Trophoblast cell (in vitro differentiated cells and primary cell): ENCODE measurements at regions not wholly inside any gene's neighbourhood (a gene's known extent, or its start where the extent isn't known, plus 50 kb on each side); places are given as distances from the start of the nearest gene placed in this dataset.

Experiments used
- DNase-seq, 2 donors: peaks; one replicate each; pipeline ENCODE4 v3.0.0-alpha.2; 2016
- H2AFZ ChIP-seq: 2 replicates; pipeline ENCODE4 v1.6.1; 2013; ENCODE audit warnings: low read length, moderate library complexity, mild to moderate bottlenecking; ENCODE audit not compliant: insufficient read depth, poor library complexity
- H2AK5ac ChIP-seq: 2 replicates; pipeline ENCODE4 v1.6.1; 2013; ENCODE audit warnings: mild to moderate bottlenecking, low read length
- H2BK120ac ChIP-seq: 2 replicates; pipeline ENCODE4 v1.6.1; 2013; ENCODE audit warnings: low read length, mild to moderate bottlenecking, moderate library complexity; ENCODE audit not compliant: insufficient read depth, poor library complexity
- H2BK12ac ChIP-seq: 2 replicates; pipeline ENCODE4 v1.6.1; 2013; ENCODE audit warnings: mild to moderate bottlenecking, low read length, moderate library complexity
- H2BK5ac ChIP-seq: 2 replicates; pipeline ENCODE4 v1.6.1; 2013; ENCODE audit warnings: low read length, low read depth, moderate library complexity, mild to moderate bottlenecking; ENCODE audit not compliant: poor library complexity
- H3K14ac ChIP-seq: 2 replicates; pipeline ENCODE4 v1.6.1; 2013; ENCODE audit warnings: mild to moderate bottlenecking, low read length
- H3K18ac ChIP-seq: 2 replicates; pipeline ENCODE4 v1.6.1; 2013; ENCODE audit warnings: mild to moderate bottlenecking, low read length
- H3K23ac ChIP-seq: 2 replicates; pipeline ENCODE4 v1.6.1; 2013; ENCODE audit warnings: low read length
- H3K27ac ChIP-seq: 2 replicates; pipeline ENCODE4 v1.5.1; 2013; ENCODE audit warnings: low read depth, mild to moderate bottlenecking, inconsistent platforms, low read length, moderate library complexity
- H3K27me3 ChIP-seq: 2 replicates; pipeline ENCODE4 v1.6.1; 2013; ENCODE audit warnings: inconsistent platforms, mild to moderate bottlenecking, low read length, moderate library complexity; ENCODE audit not compliant: insufficient read depth
- H3K36me3 ChIP-seq, 2 experiments: 1 replicate in 1 of 2; 2 replicates in 1 of 2; pipeline ENCODE4 v1.6.1; 2013; ENCODE audit warnings: low read length in 2 of 2, mild to moderate bottlenecking in 2 of 2, moderate library complexity in 1 of 2; ENCODE audit not compliant: insufficient read depth in 2 of 2, control insufficient read depth in 1 of 2
- H3K4ac ChIP-seq: 2 replicates; pipeline ENCODE4 v1.6.1; 2013; ENCODE audit warnings: low read depth, mild to moderate bottlenecking, low read length, moderate library complexity
- H3K4me1 ChIP-seq, 2 experiments: 1 replicate in 1 of 2; 2 replicates in 1 of 2; pipeline ENCODE4 v1.6.1; 2013; ENCODE audit warnings: low read length in 2 of 2, mild to moderate bottlenecking in 2 of 2, moderate library complexity in 1 of 2; ENCODE audit not compliant: insufficient read depth in 2 of 2, control insufficient read depth in 1 of 2
- H3K4me2 ChIP-seq: 2 replicates; pipeline ENCODE4 v1.6.1; 2013; ENCODE audit warnings: inconsistent platforms, mild to moderate bottlenecking, low read length, moderate library complexity
- H3K4me3 ChIP-seq: 2 replicates; pipeline ENCODE4 v1.5.1; 2013; ENCODE audit warnings: mild to moderate bottlenecking, low read depth, low read length, inconsistent platforms
- H3K79me1 ChIP-seq: one replicate; pipeline ENCODE4 v1.6.1; 2013; ENCODE audit warnings: low read length
- H3K79me2 ChIP-seq: 2 replicates; pipeline ENCODE4 v1.6.1; 2013; ENCODE audit warnings: low read length, mild to moderate bottlenecking; ENCODE audit not compliant: control insufficient read depth, insufficient read depth, poor library complexity
- H3K9ac ChIP-seq: 2 replicates; pipeline ENCODE4 v1.6.1; 2013; ENCODE audit warnings: mild to moderate bottlenecking, low read length
- H3K9me3 ChIP-seq: 2 replicates; pipeline ENCODE4 v1.6.1; 2013; ENCODE audit warnings: low read depth, mild to moderate bottlenecking, control low read depth, inconsistent platforms, low read length; ENCODE audit not compliant: insufficient read depth
- H4K12ac ChIP-seq: 2 replicates; pipeline ENCODE4 v1.6.1; 2013; ENCODE audit warnings: low read depth, mild to moderate bottlenecking, low read length, moderate library complexity
- H4K8ac ChIP-seq: 2 replicates; pipeline ENCODE4 v1.6.1; 2013; ENCODE audit warnings: low read depth, mild to moderate bottlenecking, low read length, moderate library complexity
- H4K91ac ChIP-seq: one replicate; pipeline ENCODE4 v1.6.1; 2013; ENCODE audit warnings: low read depth, mild to moderate bottlenecking, low read length, moderate library complexity
- WGBS: extraction: QIAGEN DNeasy Blood & Tissue Kit; methylation state at CpG from one replicate; pipeline ENCODE4 v1.1.7; 2013; ENCODE audit warnings: missing lambda C conversion rate; ENCODE audit not compliant: insufficient read length, insufficient coverage; ENCODE audit errors: extremely low coverage; 5-methylcytosine and 5-hydroxymethylcytosine counted together

DNA sequence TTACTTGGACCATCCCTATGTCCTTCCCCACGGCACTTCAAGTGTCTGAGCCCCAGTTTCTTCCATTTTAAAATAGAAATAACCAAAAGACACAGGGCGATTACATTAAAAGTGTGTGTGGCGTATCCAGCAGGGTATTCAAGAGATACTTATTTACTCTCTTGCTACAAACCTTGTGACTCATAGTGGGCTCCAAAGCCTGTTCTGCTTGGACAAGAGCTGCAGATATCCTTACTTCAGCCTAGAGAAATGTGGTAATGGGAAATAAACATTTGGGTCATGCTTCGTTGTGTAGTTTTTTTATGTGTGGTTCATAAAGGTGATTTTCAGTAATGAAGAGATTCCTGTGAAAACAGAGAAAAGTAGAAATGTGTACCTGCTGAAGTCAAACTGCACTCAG is 288.9 kb upstream of the CDH11 start:
- H2BK5ac ChIP-seq = no peak overlapping the region
- peaks cover 0 to 3% of the 10 kb centered on the region in 2 experiments for H3K4me1 ChIP-seq
- H4K91ac ChIP-seq = no peak overlapping the region
- no peak overlapping the region for H3K23ac ChIP-seq
- H3K27ac ChIP-seq = no peak overlapping the region
- H3K79me1 ChIP-seq = no peaks in the 10 kb centered on the region
- no peak overlapping the region for H2BK12ac ChIP-seq
- 100% methylated on average over 1 of the region's 4 CpGs for WGBS
- no peak overlapping the region for H2AFZ ChIP-seq
- H4K8ac ChIP-seq = no peak overlapping the region
- no peaks in the 10 kb centered on the region for H3K79me2 ChIP-seq
- H3K27me3 ChIP-seq = no peaks in the 10 kb centered on the region
- no peak for DNase-seq
- H2AK5ac ChIP-seq = no peak overlapping the region
- H3K9me3 ChIP-seq = no peaks in the 10 kb centered on the region
- H3K14ac ChIP-seq = no peak overlapping the region
- H3K4me3 ChIP-seq = no peak overlapping the region
- no peak overlapping the region for H3K4ac ChIP-seq
- H3K36me3 ChIP-seq = no peaks in the 10 kb centered on the region
- H3K18ac ChIP-seq = no peak overlapping the region
- H2BK120ac ChIP-seq = no peak overlapping the region
- no peak overlapping the region for H3K4me2 ChIP-seq
- H3K9ac ChIP-seq = no peak overlapping the region
- H4K12ac ChIP-seq = no peak overlapping the region

DNA sequence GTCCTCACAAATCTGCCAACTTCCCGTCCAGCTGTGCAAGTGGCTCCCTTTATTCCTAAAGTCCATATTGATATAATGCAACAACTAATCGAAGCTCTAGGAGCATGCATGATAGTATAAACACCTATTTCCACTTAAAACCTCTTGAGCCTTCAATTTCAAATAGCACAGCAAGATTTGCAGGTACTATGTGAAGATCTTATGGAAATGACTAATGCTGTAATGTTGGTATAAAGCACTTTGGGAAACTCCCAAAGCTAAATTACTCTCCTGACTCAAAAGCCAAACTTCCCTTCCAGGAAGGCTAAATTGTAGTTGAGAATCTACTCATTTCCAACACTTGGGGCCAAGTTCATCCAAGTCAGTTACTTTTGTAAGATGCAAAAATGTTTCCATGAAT is 287.6 kb upstream of the CDH11 start:
- Histone ChIP-seq H3K4ac (no peak overlapping the region), H3K27ac (no peak overlapping the region)

DNA sequence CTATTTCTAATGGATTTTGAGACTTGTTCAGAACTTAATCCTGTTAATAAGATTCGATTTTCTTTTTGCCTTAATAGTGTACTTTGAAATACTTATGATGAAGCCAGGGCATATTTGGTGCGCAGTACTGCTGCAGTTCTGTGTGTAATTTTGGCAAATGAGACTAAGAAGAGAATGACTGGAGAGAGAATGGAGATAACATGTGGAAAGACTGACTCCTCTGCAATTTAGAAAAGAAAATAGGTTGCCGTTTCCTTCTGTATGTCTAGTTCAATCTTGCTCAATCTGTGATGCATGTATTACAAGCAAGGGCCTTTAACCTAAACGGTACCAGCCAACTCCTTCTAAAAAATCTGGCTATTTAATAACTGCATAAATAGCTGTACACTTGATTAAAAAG is 285.1 kb upstream of the CDH11 start:
- Histone ChIP-seq H3K36me3 (no peaks in the 10 kb centered on the region), H3K14ac (no peak overlapping the region), H3K4ac (no peak overlapping the region), H3K18ac (no peak overlapping the region), H3K27ac (no peak overlapping the region), H3K9me3 (no peaks in the 10 kb centered on the region), H4K91ac (no peak overlapping the region), H3K79me2 (no peaks in the 10 kb centered on the region), H3K4me2 (no peak overlapping the region), H2AFZ (no peak overlapping the region), H3K27me3 (no peaks in the 10 kb centered on the region), H2AK5ac (no peak overlapping the region), H4K12ac (no peak overlapping the region), H3K4me3 (no peak overlapping the region), H4K8ac (no peak overlapping the region), H3K4me1 (no peaks in the 10 kb centered on the region), H2BK12ac (no peak overlapping the region), H3K23ac (no peak overlapping the region), H3K79me1 (no peaks in the 10 kb centered on the region), H3K9ac (no peak overlapping the region), H2BK120ac (no peak overlapping the region), H2BK5ac (no peak overlapping the region)
- no CpG with 5 or more reads among the region's 4 CpGs for WGBS
- DNase-seq = no peak

More for the DNA sequence above, 287.6 kb upstream of the CDH11 start:
- Histone ChIP-seq H3K79me1 (no peaks in the 10 kb centered on the region), H3K23ac (no peak overlapping the region), H3K18ac (no peak overlapping the region), H2BK12ac (no peak overlapping the region), H3K4me1 (peaks cover 0 to 3% of the 10 kb centered on the region in 2 experiments), H3K9me3 (no peaks in the 10 kb centered on the region), H3K79me2 (no peaks in the 10 kb centered on the region), H2AFZ (no peak overlapping the region), H4K8ac (no peak overlapping the region), H4K12ac (no peak overlapping the region), H3K27me3 (no peaks in the 10 kb centered on the region), H2BK5ac (no peak overlapping the region), H3K4me3 (no peak overlapping the region), H3K36me3 (no peaks in the 10 kb centered on the region), H2BK120ac (no peak overlapping the region), H3K14ac (no peak overlapping the region), H2AK5ac (no peak overlapping the region), H3K9ac (no peak overlapping the region), H4K91ac (no peak overlapping the region), H3K4me2 (no peak overlapping the region)
- no peak for DNase-seq
- WGBS = no CpG with 5 or more reads among the region's 2 CpGs

DNA sequence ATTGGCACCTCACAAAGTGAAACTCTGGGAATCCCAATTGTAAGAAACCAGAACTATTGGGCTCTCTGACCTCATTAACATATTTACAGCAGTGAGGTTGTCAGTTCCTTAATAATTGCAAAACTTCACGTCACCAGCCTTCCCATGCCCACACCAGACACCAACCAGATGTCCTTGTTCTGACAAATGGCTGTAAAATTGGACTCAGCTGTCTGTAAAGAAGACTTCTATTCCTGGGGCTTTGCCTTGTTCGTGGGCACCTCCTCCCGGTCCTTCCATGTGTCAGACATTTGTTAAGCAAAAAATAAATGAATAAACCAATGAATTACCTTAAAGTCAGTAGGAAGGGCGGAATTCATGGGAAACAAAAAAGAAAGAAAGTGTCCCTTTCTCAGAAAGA is 284.3 kb upstream of the CDH11 start:
- WGBS = no CpG with 5 or more reads among the region's 4 CpGs
- Histone ChIP-seq H3K4ac (no peak overlapping the region), H2BK5ac (no peak overlapping the region), H3K18ac (no peak overlapping the region), H3K4me1 (no peaks in the 10 kb centered on the region), H3K23ac (no peak overlapping the region), H3K27me3 (no peaks in the 10 kb centered on the region), H4K12ac (no peak overlapping the region), H3K4me2 (no peak overlapping the region), H3K9ac (no peak overlapping the region), H3K36me3 (no peaks in the 10 kb centered on the region), H3K27ac (no peak overlapping the region), H3K79me2 (no peaks in the 10 kb centered on the region), H2AFZ (no peak overlapping the region), H2BK12ac (no peak overlapping the region), H3K9me3 (no peaks in the 10 kb centered on the region), H3K14ac (no peak overlapping the region), H3K79me1 (no peaks in the 10 kb centered on the region), H3K4me3 (no peak overlapping the region), H2BK120ac (no peak overlapping the region), H4K8ac (no peak overlapping the region), H2AK5ac (no peak overlapping the region), H4K91ac (no peak overlapping the region)
- DNase-seq = no peak
